Kidney tubule cell (primary cell): ENCODE measurements at regions not wholly inside any gene's neighbourhood (a gene's known extent, or its start where the extent isn't known, plus 50 kb on each side); places are given as distances from the start of the nearest gene placed in this dataset.
"Not testable (repeated sequence)": the region's sequence is repeated elsewhere in the genome, so short reads cannot be mapped to it uniquely, and the experiment has no call there.

Experiments used
- DNase-seq: peaks from one replicate; pipeline ENCODE4 v3.0.0-alpha.2; 2018; ENCODE audit warnings: low spot score

DNA sequence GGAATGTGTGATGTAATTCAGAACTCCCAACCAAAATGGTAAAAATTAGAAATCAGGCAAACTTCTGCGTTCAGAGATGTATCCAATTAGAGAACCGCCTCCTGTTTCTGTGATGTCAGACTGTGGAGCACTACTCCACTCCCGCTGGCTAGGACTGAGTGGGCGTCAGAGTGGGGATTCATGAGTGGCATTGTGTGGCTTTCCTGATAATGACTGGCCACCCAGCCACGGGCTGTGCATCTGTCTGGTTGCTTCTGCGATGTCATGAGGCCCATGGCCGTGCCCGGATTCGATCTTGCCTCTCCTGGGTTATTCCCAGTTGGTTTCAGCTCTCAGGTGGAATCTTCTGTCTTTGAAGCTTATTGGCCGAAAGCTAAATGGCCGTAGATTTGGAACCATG is 87.1 kb upstream of the KCNA1 start:
- DNase-seq, result no peak

DNA sequence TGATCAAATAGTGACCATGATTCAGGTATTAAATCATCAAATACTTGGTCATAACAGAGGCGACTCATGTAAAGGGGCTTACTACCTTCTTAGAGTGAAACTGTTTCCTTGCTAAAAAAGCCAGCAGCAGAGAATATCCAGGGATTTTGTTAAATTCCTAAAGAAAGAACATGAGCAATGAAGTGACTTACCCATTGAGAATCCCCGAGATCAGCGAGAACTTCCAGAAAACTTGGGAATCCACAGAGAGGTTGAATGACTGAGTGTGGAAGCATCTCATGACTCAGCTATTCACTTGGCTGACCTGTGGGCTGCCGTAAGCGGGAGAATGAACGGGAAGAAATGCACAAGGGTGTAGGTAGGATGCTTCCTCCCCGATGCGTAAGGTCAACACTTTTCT is 85.3 kb upstream of the KCNA1 start:
- peak; percentile 98 for DNase-seq

DNA sequence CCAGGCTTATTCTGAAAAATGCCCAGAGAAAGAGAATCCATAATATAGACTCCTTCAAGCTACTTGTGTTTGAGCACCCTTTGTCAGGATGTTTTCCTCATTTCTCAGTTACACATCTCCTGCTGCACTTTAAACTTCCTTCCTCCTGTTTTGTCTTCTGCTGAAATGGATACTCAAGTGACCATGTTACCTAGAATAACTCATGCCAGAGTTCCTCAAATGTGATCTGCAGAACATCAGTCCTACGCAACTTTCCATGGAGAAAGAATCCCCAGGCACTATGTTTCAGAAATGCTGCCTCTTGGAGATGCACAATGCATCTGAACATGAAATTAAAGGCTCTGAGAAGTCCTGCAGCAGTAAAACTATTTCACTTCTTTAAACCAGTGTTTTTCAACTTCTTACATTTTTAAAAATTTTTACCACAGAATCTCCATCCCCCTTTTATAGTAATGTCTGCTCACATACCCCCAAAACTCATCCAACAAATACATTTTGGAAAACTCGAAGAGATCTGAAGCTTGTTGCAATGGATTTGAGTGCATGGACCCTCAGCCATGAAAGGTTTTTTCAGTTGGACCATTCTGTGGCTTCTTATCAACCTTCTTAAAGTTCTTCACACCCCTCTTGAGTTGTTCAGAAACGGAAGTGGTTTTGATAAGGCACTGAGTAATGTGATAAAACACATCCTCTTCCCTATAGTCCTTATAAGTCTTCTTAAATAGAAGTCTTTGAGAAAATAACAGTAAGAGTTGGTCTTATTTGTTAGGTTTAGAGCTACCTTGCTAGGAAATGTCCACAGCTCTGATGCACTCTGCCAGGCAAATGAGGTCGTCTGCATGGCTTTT is 84.5 kb upstream of the KCNA1 start:
- no peak for DNase-seq

DNA sequence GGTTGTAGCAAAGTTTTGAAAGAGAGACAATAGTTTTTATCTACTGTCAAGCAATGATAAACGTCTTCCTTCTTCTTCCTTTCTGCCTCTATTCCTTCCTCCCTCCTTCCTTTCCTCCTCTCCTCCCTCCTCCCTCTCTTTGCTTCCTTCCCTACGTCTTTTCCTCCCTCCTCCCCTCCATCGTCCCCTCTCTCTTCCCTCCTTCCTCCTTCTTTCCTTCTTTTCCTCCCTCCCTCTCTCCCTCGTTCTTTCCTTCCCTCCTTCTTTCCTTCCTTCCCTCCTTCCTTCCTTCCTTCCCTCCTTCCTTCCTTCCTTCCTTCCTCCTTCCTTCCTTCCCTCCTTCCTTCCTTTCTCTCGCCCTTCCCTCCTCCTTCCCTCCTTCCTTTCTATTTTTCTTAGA is 82.8 kb upstream of the KCNA1 start:
- DNase-seq, result no peak

GRCh38 chr12:4828176-4828575 is 81.5 kb upstream of the KCNA1 start:
- no peak for DNase-seq

- no peak for DNase-seq
These were observed 80.4 kb upstream of the KCNA1 start for GRCh38 chr12:4829161-4829792.

DNA sequence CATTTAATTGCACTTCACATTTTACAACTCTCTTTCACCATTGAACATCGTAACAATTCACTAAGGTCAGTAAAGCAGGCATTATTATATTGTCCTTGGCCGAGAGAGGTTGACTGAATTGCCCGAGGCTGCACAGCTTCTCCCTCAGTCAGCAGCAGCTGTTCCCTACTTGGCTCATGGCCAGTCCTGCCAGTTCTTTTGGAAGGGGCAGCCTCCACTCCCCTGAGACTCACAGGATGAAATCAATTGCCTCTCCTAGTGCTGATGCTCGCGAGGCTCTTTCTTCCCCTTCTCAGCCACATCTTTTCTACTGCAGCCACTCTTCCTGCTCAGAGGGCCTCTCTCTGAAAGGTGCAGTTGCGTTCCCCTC is 79.9 kb upstream of the KCNA1 start:
- no peak for DNase-seq

GRCh38 chr12:4830556-4831210 is 79.0 kb upstream of the KCNA1 start:
- DNase-seq, result no peak

DNA sequence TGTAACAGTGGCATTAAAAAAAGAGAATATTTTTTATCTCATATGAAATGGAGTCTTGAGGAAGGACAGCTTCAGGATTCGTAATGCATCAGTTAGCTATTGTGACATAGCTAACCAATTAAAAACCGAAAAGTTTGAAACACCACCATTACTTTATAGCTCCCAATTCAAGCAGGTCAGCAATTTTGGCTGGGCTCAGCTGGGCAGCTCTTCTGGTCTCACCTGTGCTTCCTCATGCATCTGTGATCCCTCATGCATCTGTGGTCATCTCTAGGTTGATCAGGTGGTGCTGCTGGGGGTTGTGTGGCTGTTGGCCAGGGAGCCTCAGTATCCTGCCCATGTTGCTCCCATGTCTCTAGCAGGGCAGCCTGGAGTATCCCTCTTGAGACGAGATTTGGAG is 76.7 kb upstream of the KCNA1 start:
- no peak for DNase-seq

- no peak for DNase-seq
These were observed 76.2 kb upstream of the KCNA1 start for GRCh38 chr12:4833524-4833923.

DNA sequence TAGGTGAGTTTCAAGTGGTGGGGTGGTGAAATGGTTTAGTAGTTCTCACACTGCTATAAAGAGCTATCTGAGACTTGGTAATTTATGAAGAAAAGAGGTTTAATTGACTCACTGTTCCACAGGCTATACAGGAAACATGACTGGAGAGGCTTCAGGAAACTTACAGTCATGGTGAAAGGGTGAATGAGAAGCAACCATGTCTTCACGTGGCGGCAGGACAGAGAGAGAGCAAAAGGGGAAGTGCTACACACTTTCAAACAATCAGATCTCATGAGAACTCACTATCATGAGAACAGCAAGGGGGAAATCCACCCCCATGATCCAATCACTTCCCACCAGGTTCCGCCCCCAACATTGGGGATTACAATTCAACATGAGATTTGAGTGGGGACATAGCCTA is 67.3 kb upstream of the KCNA1 start:
- DNase-seq, result not testable (repeated sequence)

DNA sequence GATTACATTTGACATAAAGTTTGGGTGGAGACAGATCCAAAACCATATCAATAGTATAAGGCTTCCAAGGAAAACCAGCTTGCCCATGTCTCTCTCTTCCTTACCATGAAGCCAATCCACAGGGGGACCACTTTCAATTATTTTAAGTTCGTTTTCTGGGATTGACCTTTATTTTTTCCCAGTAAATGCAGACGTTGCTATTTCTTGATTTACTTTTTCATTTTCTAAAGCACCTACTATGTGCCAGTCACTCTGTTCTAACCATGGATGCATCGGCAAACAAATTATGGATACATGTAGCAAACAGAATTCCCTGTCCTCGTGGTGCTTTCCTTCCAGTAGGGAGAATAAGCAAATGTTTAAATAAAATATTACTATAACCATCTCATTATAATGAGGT is 65.8 kb upstream of the KCNA1 start:
- DNase-seq, result no peak

DNA sequence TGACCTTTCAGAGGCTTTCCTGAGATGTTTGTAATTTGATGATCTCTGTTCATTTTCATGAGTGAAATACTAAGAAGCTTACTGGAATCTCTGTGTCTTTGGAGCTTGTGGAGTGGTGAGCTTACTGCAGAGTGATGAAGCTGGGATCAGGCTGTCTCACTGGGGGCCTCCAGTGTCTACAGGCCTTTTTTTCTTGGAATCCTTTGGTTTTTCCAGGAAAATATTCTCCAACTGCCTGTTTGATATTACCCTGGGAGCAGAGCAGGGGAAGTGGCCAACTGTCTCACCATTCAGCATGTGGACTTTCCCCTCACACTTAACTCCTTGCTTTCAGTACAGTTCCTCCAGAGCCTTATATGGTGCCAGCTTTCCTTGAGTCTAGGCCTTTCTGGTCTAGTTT is 62.0 kb upstream of the KCNA1 start:
- DNase-seq, result no peak

- DNase-seq, result peak; percentile 37
These were observed 60.6 kb upstream of the KCNA1 start for GRCh38 chr12:4849115-4849541.

DNA sequence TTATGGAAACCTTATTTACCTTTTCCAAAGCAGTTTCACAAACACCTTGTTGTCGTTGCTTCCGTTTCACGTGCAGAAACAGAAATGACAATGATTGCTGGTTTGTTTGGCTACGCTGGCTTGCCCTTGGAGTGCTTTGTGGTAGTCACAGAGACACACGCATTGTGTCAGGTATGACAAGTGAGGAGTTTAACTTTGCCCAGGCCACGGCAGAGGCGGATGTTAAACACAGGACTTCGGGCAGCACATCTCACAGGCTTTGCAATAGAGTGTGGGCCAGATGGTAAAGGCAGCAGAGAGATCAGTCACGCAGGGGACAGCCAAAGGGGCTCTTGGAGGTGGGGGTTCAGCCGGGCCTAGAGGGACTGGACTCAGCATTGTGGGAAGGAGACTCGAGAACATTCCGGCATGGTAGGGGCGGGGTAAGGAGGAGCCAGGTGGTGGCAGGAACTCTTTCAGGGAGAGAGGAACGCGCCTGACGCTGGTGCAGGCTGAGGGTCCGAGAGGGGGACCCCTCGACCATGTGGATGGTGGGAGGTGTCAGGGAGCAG is 59.8 kb upstream of the KCNA1 start:
- DNase-seq, result no peak

DNA sequence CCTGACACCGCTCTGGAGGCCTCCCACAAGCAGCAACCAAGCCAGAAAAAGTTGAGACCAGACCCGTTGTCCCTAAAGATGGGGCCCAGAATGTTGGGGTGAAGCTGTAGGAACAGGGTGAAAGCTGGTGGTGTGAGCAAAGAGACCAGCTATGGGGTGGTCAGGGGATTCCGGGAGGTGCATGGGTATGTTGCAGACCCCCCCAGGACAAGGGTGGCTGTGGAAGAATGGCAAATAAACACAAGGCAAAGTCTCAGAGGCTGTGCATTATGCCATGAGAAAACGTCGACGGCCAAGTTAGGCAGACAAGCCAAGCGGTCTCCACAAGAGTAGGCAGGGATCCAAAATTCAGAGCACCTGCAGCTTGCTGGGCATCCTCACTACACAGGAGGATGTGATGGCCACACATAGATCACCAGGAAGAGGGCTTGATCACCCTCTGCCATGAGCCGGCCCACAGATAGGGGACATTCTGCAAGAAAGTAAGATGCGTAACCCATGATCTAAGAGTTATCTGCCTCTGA is 58.8 kb upstream of the KCNA1 start:
- no peak for DNase-seq

DNA sequence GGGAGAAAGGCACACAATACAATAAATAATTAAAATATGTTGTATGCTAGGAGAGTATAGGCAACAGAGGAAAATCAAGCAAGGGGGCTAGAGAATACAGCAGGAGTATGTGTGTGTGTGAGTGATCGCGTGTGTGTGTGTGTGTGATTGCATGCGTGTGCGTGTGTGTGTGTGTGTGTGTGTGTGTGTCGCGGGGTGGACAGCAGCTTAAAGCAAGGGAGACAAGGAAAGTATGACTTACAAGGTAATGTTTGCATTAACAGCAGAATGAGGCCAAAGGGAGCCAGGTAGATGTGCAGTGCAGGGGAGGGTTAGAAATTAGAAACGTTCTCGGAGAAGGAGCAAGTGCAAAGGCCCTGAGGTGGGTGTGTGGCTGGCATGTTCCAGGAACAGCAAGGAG is 57.4 kb upstream of the KCNA1 start:
- no peak for DNase-seq

DNA sequence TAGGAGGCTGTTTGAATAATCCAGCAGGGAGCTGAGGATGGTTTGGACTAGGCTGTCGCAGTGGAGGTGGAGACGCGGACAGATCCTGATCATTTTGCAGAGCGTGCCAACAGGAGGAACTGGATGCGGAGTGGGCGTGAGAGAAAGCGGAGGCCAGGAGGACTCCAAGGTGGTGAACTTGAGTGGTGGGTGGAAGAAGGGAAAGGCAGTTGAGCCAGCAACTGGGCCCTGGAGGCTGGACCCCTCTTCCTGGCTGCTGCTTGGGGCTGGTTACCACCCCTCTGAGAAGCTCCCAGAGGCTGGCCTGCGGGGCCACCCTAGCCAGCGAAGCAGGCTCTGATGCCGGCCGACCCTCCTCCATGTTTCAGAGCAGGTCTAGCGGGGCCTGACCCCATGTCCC is 56.8 kb upstream of the KCNA1 start:
- no peak for DNase-seq

DNA sequence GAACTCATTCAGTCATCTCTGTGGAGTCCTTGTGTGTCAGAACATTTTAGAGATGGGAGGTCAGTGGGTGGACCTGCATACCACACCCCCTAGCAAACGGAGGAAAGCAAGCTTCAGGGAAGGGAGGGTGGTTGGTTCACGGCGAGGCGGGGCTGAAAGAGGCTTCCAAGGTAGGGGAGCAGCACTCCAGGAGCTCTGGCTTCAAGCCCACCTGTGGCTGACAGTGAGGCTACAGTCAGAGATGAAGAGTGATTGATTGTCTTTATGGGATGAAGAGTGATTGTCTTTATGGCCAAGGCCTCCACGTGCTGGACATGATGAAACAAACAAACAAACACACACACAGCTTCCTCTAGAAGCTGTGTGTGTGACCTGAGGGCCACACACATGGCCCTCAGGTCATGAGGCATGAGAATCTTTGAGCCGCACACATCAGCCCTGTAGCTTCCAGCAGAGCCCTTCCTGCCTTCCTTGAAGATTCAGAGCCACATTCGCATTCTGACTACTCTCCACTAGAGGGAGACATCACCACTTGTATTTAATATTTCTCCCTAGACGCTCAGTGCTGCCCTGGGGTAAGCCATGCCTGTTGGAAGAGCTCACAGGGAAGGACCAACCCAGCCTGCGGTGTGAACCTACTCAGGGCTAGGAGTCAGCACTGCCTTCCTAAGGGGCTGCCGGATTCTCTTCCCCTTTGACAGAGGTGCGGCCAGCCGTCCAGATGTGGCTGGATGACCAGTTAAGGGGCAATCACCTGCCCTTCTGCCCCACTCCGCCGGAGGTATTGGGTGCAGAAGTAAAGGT is 54.4 kb upstream of the KCNA1 start:
- peak; percentile 84 for DNase-seq

GRCh38 chr12:4856596-4856995 is 53.1 kb upstream of the KCNA1 start:
- no peak for DNase-seq

DNA sequence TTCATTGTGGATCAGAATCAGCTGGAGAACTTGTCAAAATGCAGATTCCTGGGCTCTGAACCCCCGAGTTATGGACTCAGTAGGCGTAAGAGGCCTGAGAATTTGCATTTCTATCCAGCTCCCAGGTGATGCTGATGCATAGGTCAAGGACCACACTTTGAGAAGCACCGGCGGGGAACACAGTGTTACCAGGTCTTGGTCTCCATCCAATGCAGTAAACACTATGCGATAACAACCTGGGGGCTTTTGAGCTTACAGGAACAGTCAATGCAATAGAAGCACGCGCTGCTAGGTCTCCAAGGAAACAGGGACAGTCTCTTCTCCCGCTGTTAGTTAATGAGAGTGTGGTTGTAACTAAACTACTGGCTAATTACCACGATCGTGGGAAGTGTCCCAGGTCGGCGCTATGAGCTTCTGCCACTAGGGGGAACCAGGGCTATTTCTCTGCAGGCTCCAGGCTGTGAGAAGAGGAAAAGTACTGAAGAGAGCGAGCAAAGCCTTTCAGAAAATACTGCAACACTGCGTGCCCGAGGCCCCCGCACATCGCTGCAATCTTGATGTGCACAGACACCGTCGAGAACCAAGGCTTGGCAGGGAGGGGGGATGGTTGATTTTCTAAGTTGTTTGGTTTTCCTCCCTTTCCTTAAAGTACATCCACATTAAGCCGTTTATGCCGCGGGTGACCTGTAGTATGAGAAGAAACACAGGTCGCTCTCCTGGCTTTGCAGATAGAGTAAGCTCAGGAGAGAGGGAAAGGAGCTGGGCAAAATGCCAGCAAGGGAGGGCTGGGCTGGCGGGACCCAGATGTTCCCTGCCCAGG is 52.0 kb upstream of the KCNA1 start:
- DNase-seq, result peak; percentile 66
